Naive thymus-derived CD8-positive, alpha-beta T cell (primary cell): ENCODE measurements at regions not wholly inside any gene's neighbourhood (a gene's known extent, or its start where the extent isn't known, plus 50 kb on each side); places are given as distances from the start of the nearest gene placed in this dataset.
A peak's percentile ranks its signal among the peaks of the same experiment; 100 is the strongest.

ENCODE experiments used
- ATAC-seq, 2 donors: fragments of 150-1000 bp; cut with Tn5 transposase in 1 of 2; sonication (Bioruptor Pico), chemical (Tn5 transposase) in 1 of 2; 1 replicate in 1 of 2; 2 replicates in 1 of 2; pipeline ENCODE4 v1.10.0; 2021; ENCODE audit warnings: mild to moderate bottlenecking in 2 of 2, moderate library complexity in 2 of 2
- POLR2A ChIA-PET: fragments of 350-600 bp; sonication (Branson Sonifier 250); formaldehyde crosslinking; loops from one replicate; lab custom pipeline; 2021; ENCODE audit warnings: antibody characterized with exemption; lab: Charles Lee
- DNase-seq, 10 donors: peaks; one replicate each; pipeline versions ENCODE4 v3.0.0 to v3.0.0-alpha.2; 2020 to 2022
- H3K27ac Mint-ChIP-seq, 10 donors: one replicate each; pipeline ENCODE4 v1.8.0; 2020 to 2022; ENCODE audit warnings: mild to moderate bottlenecking in 10 of 10, mixed read lengths in 10 of 10, moderate library complexity in 4 of 10, inconsistent platforms in 1 of 10
- H3K27me3 Mint-ChIP-seq, 5 donors: one replicate each; pipeline ENCODE4 v1.8.0; 2021 to 2022; ENCODE audit warnings: mixed read lengths in 5 of 5
- H3K36me3 Mint-ChIP-seq, 3 donors: one replicate each; pipeline ENCODE4 v1.8.0; 2020 to 2022; ENCODE audit warnings: mixed read lengths in 3 of 3, mild to moderate bottlenecking in 2 of 3, inconsistent platforms in 1 of 3
- H3K4me1 Mint-ChIP-seq, 4 donors: one replicate each; pipeline ENCODE4 v1.8.0; 2021 to 2022; ENCODE audit warnings: mixed read lengths in 4 of 4
- H3K4me3 Mint-ChIP-seq, 10 donors: one replicate each; pipeline ENCODE4 v1.8.0; 2020 to 2022; ENCODE audit warnings: mild to moderate bottlenecking in 10 of 10, mixed read lengths in 10 of 10, moderate library complexity in 6 of 10, inconsistent platforms in 1 of 10
- H3K9me3 Mint-ChIP-seq, 9 donors: one replicate each; pipeline ENCODE4 v1.8.0; 2020 to 2022; ENCODE audit warnings: mixed read lengths in 9 of 9, mild to moderate bottlenecking in 3 of 9, inconsistent platforms in 1 of 9, moderate library complexity in 1 of 9

- Mint-ChIP-seq H3K27ac (no peak overlapping the region), H3K4me1 (peaks cover 0 to 2% (median 0%) of the 10 kb centered on the region in 4 donors), H3K4me3 (no peak overlapping the region), H3K27me3 (no peaks in the 10 kb centered on the region), H3K36me3 (peaks cover 0 to 2% (median 0%) of the 10 kb centered on the region in 3 donors), H3K9me3 (peaks cover 0 to 17% (median 5%) of the 10 kb centered on the region in 9 donors)
- no peak for DNase-seq
- POLR2A ChIA-PET: no interaction called here
- no peak for ATAC-seq
Measured at GRCh38 chr1:114310695-114311271, 157.1 kb upstream of the SYT6 start.

DNA sequence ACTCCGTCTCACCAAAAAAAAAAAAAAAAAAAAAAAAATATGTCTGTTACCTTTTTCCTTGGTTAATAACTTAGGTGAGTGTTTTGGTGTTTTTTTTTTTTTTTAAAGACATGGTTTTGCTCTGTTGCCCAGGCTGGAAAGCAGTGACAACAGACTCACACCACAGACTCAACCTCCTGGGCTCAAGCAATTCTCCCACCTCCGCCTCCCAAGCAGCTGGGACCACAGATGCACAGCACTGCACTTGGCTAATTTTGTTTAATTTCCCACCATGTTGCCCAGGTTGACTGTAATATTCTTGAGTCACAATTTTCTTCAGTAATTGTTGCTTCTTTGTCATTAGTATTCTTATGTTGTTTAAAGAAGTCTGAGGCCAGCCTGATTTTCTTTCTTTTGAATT lies 149.2 kb upstream of the SYT6 start:
- Mint-ChIP-seq H3K36me3 (no peaks in the 10 kb centered on the region), H3K4me3 (no peak overlapping the region), H3K27me3 (peaks cover 0 to 4% (median 0%) of the 10 kb centered on the region in 5 donors), H3K9me3 (peaks cover 0 to 11% (median under 1%) of the 10 kb centered on the region in 9 donors), H3K27ac (no peak overlapping the region), H3K4me1 (peaks cover 5 to 8% (median 6%) of the 10 kb centered on the region in 4 donors)
- POLR2A ChIA-PET: interaction anchor here (0.7 kb wide), 1 partner anchor 14 kb away, joined by 3 read pairs; no protein-coding TSS in a partner anchor
- ATAC-seq (no peak), DNase-seq (no peak)

DNA sequence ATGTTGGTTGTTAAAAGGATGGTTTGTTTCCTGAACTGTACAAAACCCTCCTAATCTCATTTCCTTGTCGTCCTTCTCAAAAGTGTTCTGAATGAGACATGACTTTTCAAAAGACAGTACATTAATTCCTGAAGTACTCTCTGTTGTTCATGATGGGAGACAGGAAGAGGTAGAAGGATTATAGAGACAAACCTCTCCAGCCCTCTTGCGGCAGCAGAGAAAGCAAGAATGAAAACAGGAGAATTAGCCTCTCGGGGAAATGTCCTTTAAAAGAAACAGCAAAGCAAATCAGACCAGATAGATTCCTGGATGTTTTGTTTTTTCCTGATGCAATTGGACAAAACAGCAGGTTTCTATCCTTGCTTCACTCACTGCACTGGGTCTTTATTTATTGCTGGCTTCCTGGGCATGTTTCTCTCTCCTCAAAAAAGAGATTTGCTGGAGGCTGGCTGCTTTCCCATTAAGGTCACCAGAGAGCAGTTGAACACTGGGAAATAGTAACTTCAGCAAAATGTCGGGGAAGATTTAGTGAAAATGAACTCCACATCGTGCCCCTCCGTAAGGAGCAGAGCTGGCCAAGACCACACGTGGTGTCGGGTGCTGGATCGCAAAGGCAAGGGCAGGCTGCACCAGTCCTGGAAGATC lies 145.8 kb upstream of the SYT6 start:
- no peaks in the 10 kb centered on the region for H3K36me3 Mint-ChIP-seq
- DNase-seq: no peak
- H3K27me3 Mint-ChIP-seq: peaks cover 0 to 2% (median 0%) of the 10 kb centered on the region in 5 donors
- H3K4me1 Mint-ChIP-seq: peaks cover 5 to 9% (median 7%) of the 10 kb centered on the region in 4 donors
- POLR2A ChIA-PET: no interaction called here
- H3K4me3 Mint-ChIP-seq: no peak overlapping the region
- peak overlapping the region in 1 of 10 donors; percentile 4 for H3K27ac Mint-ChIP-seq
- ATAC-seq: no peak
- H3K9me3 Mint-ChIP-seq: no peaks in the 10 kb centered on the region

GRCh38 chr1:114298008-114298407 lies 144.3 kb upstream of the SYT6 start:
- no peak for DNase-seq
- ATAC-seq: no peak
- no peaks in the 10 kb centered on the region for H3K36me3 Mint-ChIP-seq
- POLR2A ChIA-PET: no interaction called here
- H3K4me1 Mint-ChIP-seq: peaks cover 5 to 9% (median 7%) of the 10 kb centered on the region in 4 donors
- no peak overlapping the region for H3K27ac Mint-ChIP-seq
- peaks cover 0 to 1% (median 0%) of the 10 kb centered on the region in 5 donors for H3K27me3 Mint-ChIP-seq
- no peak overlapping the region for H3K4me3 Mint-ChIP-seq
- H3K9me3 Mint-ChIP-seq: no peaks in the 10 kb centered on the region

DNA sequence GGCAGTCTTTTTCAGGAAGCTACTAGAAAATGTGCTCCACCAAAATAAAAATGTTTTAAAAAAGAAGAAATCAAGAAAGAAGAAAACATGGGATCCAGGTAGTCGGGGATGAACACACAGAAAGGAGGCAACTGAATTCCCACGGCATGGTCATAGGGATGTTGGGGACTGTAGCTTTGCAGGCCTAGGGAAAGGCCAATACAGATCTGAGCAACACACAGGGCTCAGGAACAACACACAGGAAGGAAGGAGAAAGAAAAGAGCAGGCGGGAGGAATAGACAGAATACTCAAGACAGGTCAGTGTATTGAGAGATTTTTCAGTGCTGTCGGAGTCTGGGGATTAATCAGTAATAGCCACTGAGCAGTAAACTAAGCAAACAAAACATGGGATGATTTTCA lies 142.7 kb upstream of the SYT6 start:
- H3K4me3 Mint-ChIP-seq: no peak overlapping the region
- H3K36me3 Mint-ChIP-seq: no peaks in the 10 kb centered on the region
- no peak for DNase-seq
- no peak for ATAC-seq
- H3K9me3 Mint-ChIP-seq: no peaks in the 10 kb centered on the region
- H3K27me3 Mint-ChIP-seq: peaks cover 0 to 1% (median 0%) of the 10 kb centered on the region in 5 donors
- H3K27ac Mint-ChIP-seq: peak overlapping the region in 1 of 10 donors; percentile 32
- POLR2A ChIA-PET: no interaction called here
- peaks cover 3 to 8% (median 3%) of the 10 kb centered on the region in 4 donors for H3K4me1 Mint-ChIP-seq

DNA sequence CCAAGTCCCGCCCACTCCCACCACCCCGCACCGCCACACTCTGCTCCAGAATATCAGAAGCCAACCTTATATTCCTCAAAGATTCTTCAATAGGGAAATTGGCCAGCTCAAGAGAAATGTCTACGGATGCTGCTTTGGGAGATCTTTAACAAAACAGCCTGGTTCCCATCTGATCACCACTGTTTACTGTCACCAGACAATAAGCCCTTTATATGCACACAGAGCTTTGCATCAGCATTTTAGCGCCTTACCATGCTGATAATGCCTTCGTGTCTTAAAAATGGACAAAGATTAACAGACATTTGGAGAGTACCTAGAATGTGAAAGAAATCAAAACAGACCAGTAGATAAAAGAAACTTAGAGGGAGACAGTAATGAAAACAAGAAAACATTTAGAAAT lies 141.7 kb upstream of the SYT6 start:
- ATAC-seq (no peak), DNase-seq (no peak)
- Mint-ChIP-seq H3K27me3 (peaks cover 0 to 1% (median 0%) of the 10 kb centered on the region in 5 donors), H3K4me3 (no peak overlapping the region), H3K4me1 (peaks cover 0 to 6% (median 0%) of the 10 kb centered on the region in 4 donors), H3K36me3 (no peaks in the 10 kb centered on the region), H3K9me3 (no peaks in the 10 kb centered on the region), H3K27ac (peak overlapping the region in 1 of 10 donors; percentile 32)
- POLR2A ChIA-PET: no interaction called here

DNA sequence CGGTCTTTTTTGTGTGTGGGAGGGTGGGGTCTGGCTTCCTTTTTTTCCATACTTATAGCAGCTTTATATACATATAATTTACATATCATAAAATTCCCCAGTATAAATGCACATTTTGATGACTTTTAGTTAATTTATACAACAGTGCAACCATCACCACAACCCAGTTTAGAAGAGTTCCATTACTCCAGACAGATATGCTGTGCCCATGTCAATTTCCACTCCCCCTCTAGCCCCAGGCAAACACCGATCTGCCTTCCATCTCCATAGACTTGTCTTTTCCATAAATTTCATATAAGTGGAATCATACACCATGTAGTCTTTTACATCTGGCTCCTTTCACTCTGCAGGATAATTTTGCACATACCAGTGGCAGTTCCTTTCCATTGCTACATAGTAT lies 139.2 kb upstream of the SYT6 start:
- no peaks in the 10 kb centered on the region for H3K27me3 Mint-ChIP-seq
- no peak for DNase-seq
- no peak for ATAC-seq
- POLR2A ChIA-PET: no interaction called here
- no peak overlapping the region for H3K27ac Mint-ChIP-seq
- H3K4me3 Mint-ChIP-seq: no peak overlapping the region
- H3K9me3 Mint-ChIP-seq: no peaks in the 10 kb centered on the region
- H3K36me3 Mint-ChIP-seq: no peaks in the 10 kb centered on the region
- peaks cover 0 to 6% (median 0%) of the 10 kb centered on the region in 4 donors for H3K4me1 Mint-ChIP-seq

GRCh38 chr1:114292194-114292593 lies 138.5 kb upstream of the SYT6 start:
- H3K27me3 Mint-ChIP-seq: no peaks in the 10 kb centered on the region
- no peak overlapping the region for H3K4me3 Mint-ChIP-seq
- no peaks in the 10 kb centered on the region for H3K36me3 Mint-ChIP-seq
- DNase-seq (no peak), ATAC-seq (no peak)
- H3K9me3 Mint-ChIP-seq: no peaks in the 10 kb centered on the region
- peak overlapping the region in 1 of 10 donors; percentile 28 for H3K27ac Mint-ChIP-seq
- H3K4me1 Mint-ChIP-seq: peaks cover 0 to 6% (median 0%) of the 10 kb centered on the region in 4 donors
- POLR2A ChIA-PET: no interaction called here

- no peak overlapping the region for H3K27ac Mint-ChIP-seq
- H3K27me3 Mint-ChIP-seq: no peaks in the 10 kb centered on the region
- H3K4me3 Mint-ChIP-seq: no peak overlapping the region
- POLR2A ChIA-PET: no interaction called here
- no peaks in the 10 kb centered on the region for H3K9me3 Mint-ChIP-seq
- ATAC-seq: no peak
- H3K4me1 Mint-ChIP-seq: no peaks in the 10 kb centered on the region
- no peak for DNase-seq
- no peaks in the 10 kb centered on the region for H3K36me3 Mint-ChIP-seq
Measured at GRCh38 chr1:114290776-114291175, 137.1 kb upstream of the SYT6 start.

GRCh38 chr1:114290341-114290740 lies 136.7 kb upstream of the SYT6 start:
- H3K36me3 Mint-ChIP-seq: no peaks in the 10 kb centered on the region
- DNase-seq (no peak), ATAC-seq (no peak)
- H3K4me3 Mint-ChIP-seq: no peak overlapping the region
- no peak overlapping the region for H3K27ac Mint-ChIP-seq
- POLR2A ChIA-PET: no interaction called here
- H3K9me3 Mint-ChIP-seq: no peaks in the 10 kb centered on the region
- no peaks in the 10 kb centered on the region for H3K4me1 Mint-ChIP-seq
- no peaks in the 10 kb centered on the region for H3K27me3 Mint-ChIP-seq

GRCh38 chr1:114289824-114290223 lies 136.2 kb upstream of the SYT6 start:
- no peaks in the 10 kb centered on the region for H3K9me3 Mint-ChIP-seq
- no peak overlapping the region for H3K27ac Mint-ChIP-seq
- DNase-seq: no peak
- POLR2A ChIA-PET: no interaction called here
- no peaks in the 10 kb centered on the region for H3K4me1 Mint-ChIP-seq
- no peak for ATAC-seq
- H3K4me3 Mint-ChIP-seq: no peak overlapping the region
- no peaks in the 10 kb centered on the region for H3K36me3 Mint-ChIP-seq
- H3K27me3 Mint-ChIP-seq: no peaks in the 10 kb centered on the region

GRCh38 chr1:114289306-114289705 lies 135.6 kb upstream of the SYT6 start:
- Mint-ChIP-seq H3K9me3 (no peaks in the 10 kb centered on the region), H3K4me1 (no peaks in the 10 kb centered on the region), H3K27me3 (no peaks in the 10 kb centered on the region), H3K4me3 (no peak overlapping the region), H3K36me3 (no peaks in the 10 kb centered on the region), H3K27ac (peak overlapping the region in 1 of 10 donors; percentile 60)
- DNase-seq: no peak
- no peak for ATAC-seq
- POLR2A ChIA-PET: no interaction called here

DNA sequence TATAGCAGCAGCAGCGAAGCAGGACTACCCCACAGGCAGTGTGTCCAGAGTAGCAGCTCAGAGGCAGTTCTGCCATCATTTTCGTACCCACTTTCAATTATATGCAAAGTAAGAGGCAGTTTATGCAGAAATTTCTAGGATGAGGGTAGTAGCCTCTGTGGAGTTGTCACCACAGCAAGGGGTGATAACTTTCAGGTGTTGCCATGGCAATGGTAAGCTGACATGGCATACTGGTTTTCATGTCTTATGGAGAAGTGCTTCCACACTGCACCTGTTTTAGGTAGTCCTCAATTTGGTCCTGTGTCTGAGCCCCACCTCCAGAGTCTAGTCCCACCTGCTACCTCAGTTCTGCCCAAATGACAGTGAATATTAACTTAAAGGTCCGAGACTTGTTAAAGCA lies 133.3 kb upstream of the SYT6 start:
- no peak for ATAC-seq
- Mint-ChIP-seq H3K4me3 (no peak overlapping the region), H3K27ac (peak overlapping the region in 2 of 10 donors; percentile 11 to 58), H3K36me3 (no peaks in the 10 kb centered on the region), H3K27me3 (no peaks in the 10 kb centered on the region), H3K9me3 (no peaks in the 10 kb centered on the region), H3K4me1 (peaks cover 0 to 5% (median 1%) of the 10 kb centered on the region in 4 donors)
- DNase-seq: no peak
- POLR2A ChIA-PET: no interaction called here
